ENCODE measurements at regions not wholly inside any gene's neighbourhood (a gene's known extent, or its start where the extent isn't known, plus 50 kb on each side); places are given as distances from the start of the nearest gene placed in this dataset.

DNA sequence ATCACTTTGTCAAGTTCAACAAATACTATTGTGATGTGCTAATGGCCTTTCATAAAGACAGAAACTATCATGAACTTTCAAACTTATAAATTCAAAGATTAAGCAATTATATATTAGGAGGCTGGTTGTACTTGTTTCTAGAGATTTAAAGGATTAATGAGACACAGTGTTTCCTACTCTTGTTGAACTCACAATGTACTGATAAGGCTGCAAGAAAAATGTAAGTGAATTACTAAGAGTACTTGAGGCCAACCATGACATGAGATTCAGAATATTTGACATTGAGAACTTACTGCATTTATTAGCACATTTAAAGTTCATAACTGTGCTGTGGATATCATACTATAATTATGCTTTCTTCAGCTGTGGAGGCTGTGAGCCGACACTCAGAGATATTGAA, 1210.5 kb upstream of the SORCS1 start:
- Histone ChIP-seq H3K9me3 (ENCODE audit: low read length) (no peaks in the 10 kb centered on the region), H2AFZ (ENCODE audit: low read depth, low read length) (no peak overlapping the region), H3K36me3 (ENCODE audit: insufficient read depth, low read length) (no peaks in the 10 kb centered on the region), H3K4me3 (ENCODE audit: low read length) (no peak overlapping the region), H3K4me1 (ENCODE audit: insufficient read depth, low read length) (no peaks in the 10 kb centered on the region), H3K27me3 (ENCODE audit: insufficient read depth, low read length) (no peaks in the 10 kb centered on the region)

DNA sequence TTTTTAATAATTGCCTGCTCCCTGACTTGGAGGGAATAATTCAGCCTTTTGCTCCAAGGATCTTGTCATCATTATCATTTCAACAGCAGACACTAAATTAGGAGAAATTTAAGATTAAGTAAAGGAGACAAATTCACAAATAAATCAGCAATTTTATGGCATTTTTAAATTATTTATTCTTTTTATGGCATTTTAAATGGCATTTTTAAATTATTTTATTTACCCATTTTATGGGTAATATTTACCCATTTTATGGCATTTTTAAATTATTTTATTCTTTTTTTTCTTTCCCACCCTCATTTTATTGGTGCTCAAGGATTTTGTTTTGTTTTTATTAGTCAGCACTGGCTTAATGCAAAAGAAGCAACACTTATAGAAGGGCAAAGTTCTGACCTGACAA, 1201.0 kb upstream of the SORCS1 start:
- Histone ChIP-seq H3K4me3 (ENCODE audit: low read length) (no peak overlapping the region), H3K27me3 (ENCODE audit: insufficient read depth, low read length) (no peaks in the 10 kb centered on the region), H3K9me3 (ENCODE audit: low read length) (no peaks in the 10 kb centered on the region), H3K36me3 (ENCODE audit: insufficient read depth, low read length) (no peaks in the 10 kb centered on the region), H3K4me1 (ENCODE audit: insufficient read depth, low read length) (no peaks in the 10 kb centered on the region), H2AFZ (ENCODE audit: low read depth, low read length) (no peak overlapping the region)

DNA sequence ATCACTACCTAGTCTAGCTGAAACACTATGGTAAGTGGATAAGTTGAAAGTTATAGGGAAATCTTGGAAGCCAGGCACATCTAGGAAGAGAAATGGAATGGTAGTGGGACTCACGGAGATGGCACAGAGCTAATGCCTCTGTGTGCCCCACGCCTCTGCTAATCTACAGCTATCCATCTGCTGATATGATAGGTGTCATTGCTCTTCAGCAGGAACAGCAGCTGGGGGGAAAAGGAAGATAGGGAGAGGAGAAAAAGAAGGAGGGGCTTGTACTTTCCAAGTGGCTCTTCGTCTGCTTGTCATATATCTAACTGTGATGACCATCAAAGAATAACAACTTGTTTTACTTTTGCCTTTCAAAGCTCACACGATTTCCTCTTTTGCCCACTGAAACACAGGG, 1199.1 kb upstream of the SORCS1 start:
- H3K4me3 ChIP-seq (ENCODE audit: low read length), result no peak overlapping the region
- no peaks in the 10 kb centered on the region for H3K27me3 ChIP-seq (ENCODE audit: insufficient read depth, low read length)
- no peak overlapping the region for H2AFZ ChIP-seq (ENCODE audit: low read depth, low read length)
- H3K36me3 ChIP-seq (ENCODE audit: insufficient read depth, low read length), result no peaks in the 10 kb centered on the region
- no peaks in the 10 kb centered on the region for H3K9me3 ChIP-seq (ENCODE audit: low read length)
- no peaks in the 10 kb centered on the region for H3K4me1 ChIP-seq (ENCODE audit: insufficient read depth, low read length)

DNA sequence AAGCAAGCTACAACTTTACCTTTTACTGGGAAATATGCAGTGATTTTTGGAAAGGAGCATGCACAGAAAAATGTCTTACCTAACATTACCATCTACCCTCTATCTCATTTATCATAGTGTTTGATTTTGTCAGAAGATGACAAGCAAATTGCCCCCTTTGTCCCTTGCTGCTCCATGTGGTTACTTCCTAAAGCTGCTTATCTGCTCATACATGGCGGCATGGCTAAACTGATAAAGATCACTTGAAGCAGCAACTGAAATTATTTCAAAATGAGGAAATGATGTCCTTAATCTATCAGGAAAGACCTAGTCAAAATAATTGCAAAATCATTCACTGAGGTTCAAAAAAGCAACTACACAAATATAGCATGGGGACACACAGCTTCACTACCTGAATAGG, 1198.5 kb upstream of the SORCS1 start:
- no peaks in the 10 kb centered on the region for H3K4me1 ChIP-seq (ENCODE audit: insufficient read depth, low read length)
- H3K36me3 ChIP-seq (ENCODE audit: insufficient read depth, low read length), result no peaks in the 10 kb centered on the region
- H2AFZ ChIP-seq (ENCODE audit: low read depth, low read length), result no peak overlapping the region
- H3K4me3 ChIP-seq (ENCODE audit: low read length), result no peak overlapping the region
- no peaks in the 10 kb centered on the region for H3K9me3 ChIP-seq (ENCODE audit: low read length)
- no peaks in the 10 kb centered on the region for H3K27me3 ChIP-seq (ENCODE audit: insufficient read depth, low read length)

DNA sequence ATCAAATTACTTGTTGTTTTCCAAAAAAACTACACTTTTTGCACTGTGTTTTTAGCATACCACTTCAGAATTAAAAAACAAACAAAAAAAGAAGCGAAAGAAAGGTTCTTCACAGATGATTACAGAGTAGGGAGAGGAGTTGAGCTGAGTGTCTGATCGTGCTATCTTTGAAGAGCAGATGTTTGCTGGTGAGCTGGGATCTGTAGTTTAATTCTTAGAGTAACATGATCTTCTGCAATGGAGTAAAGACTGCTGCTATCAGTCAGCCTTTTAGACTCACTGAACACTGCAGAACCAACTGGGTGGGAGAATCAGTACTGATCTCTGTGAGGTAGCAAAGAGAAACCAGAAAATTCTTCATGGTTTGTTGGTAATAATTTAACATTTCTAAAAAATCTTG, 1197.8 kb upstream of the SORCS1 start:
- Histone ChIP-seq H3K4me1 (ENCODE audit: insufficient read depth, low read length) (no peaks in the 10 kb centered on the region), H2AFZ (ENCODE audit: low read depth, low read length) (no peak overlapping the region), H3K36me3 (ENCODE audit: insufficient read depth, low read length) (no peaks in the 10 kb centered on the region), H3K9me3 (ENCODE audit: low read length) (no peaks in the 10 kb centered on the region), H3K27me3 (ENCODE audit: insufficient read depth, low read length) (no peaks in the 10 kb centered on the region), H3K4me3 (ENCODE audit: low read length) (no peak overlapping the region)

DNA sequence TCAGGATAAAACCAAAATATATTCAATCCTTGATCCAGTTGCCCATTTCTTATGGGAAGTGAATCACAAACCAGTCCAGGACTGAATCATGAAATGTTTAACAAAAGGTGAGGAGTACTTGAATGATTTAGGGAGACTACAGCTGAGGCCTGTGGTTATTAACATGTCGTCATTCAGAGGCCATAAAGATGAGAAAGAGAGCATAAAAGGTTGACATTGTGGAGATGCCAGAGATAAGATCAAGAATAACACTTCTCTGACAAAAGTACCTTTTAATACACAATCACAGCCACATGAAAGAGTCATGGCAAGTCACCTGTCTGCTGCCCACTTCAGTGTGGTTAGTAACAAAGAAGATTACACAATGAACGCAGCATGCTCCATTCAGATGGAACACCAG, 1195.7 kb upstream of the SORCS1 start:
- H3K36me3 ChIP-seq (ENCODE audit: insufficient read depth, low read length), result no peaks in the 10 kb centered on the region

DNA sequence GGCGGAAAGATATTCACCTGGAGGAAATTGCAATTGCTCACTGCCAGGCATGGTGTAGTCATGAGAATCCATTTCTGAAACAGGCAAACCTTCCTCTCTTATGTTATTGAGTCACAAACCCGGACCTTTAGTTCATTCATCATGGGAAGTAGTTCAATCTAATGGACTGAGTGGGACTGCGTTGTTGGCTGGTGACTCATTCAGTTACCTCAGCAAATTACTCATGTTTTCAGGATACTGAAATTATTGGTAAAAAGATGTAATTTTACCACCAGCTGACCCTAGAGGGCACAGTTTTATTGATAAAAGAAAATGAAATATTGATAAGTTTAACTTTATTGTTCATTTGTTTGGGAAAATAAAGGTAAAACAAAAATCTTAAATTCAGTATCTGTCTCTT, 1194.4 kb upstream of the SORCS1 start:
- H3K9me3 ChIP-seq (ENCODE audit: low read length), result no peaks in the 10 kb centered on the region

More for the DNA sequence above, 1195.7 kb upstream of the SORCS1 start:
- no peaks in the 10 kb centered on the region for H3K9me3 ChIP-seq (ENCODE audit: low read length)
- H3K27me3 ChIP-seq (ENCODE audit: insufficient read depth, low read length), result no peaks in the 10 kb centered on the region
- no peak overlapping the region for H2AFZ ChIP-seq (ENCODE audit: low read depth, low read length)
- no peak overlapping the region for H3K4me3 ChIP-seq (ENCODE audit: low read length)
- no peaks in the 10 kb centered on the region for H3K4me1 ChIP-seq (ENCODE audit: insufficient read depth, low read length)

DNA sequence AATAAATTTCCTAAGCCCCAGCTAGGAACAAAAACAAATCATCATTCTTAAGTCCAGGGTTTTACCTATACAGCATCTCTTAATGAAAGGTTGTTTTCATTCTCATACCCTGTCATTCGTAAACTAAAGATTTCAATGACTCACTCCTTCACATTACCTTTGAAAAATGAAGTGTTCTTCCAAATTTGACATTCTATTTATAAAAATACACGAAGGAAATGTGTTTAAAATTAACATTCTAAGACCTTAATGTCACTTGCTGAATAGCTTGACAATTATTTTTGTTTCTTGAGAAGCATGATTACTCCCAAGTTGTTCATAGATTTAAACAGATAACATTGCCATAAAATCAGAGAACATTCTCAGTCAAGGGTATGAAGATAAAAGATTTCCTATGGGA, 1188.3 kb upstream of the SORCS1 start:
- no peaks in the 10 kb centered on the region for H3K9me3 ChIP-seq (ENCODE audit: low read length)

More for the DNA sequence above, 1194.4 kb upstream of the SORCS1 start:
- Histone ChIP-seq H3K36me3 (ENCODE audit: insufficient read depth, low read length) (no peaks in the 10 kb centered on the region), H3K27me3 (ENCODE audit: insufficient read depth, low read length) (no peaks in the 10 kb centered on the region), H3K4me1 (ENCODE audit: insufficient read depth, low read length) (no peaks in the 10 kb centered on the region), H2AFZ (ENCODE audit: low read depth, low read length) (no peak overlapping the region), H3K4me3 (ENCODE audit: low read length) (no peak overlapping the region)

DNA sequence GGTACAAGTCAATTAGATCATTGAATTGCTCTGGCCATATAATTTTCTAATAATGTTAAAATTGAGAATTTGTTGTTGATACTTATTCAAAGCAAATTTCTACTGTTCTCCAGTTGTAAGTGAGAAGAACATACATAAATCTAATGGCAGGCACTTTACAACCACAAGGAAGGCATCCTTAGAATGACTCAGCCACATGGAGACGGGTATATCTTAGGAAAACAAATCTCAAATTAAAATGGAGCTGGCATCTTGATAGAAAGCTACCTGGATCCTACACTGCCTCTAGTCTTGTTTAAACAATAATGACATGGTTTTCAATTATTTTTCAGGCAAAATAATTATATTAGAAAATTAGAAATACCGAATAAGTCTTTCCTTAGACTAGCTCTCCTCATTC, 1183.7 kb upstream of the SORCS1 start:
- Histone ChIP-seq H3K27me3 (ENCODE audit: insufficient read depth, low read length) (no peaks in the 10 kb centered on the region), H2AFZ (ENCODE audit: low read depth, low read length) (no peak overlapping the region), H3K4me3 (ENCODE audit: low read length) (no peak overlapping the region), H3K4me1 (ENCODE audit: insufficient read depth, low read length) (no peaks in the 10 kb centered on the region), H3K36me3 (ENCODE audit: insufficient read depth, low read length) (no peaks in the 10 kb centered on the region), H3K9me3 (ENCODE audit: low read length) (no peaks in the 10 kb centered on the region)

More for the DNA sequence above, 1188.3 kb upstream of the SORCS1 start:
- Histone ChIP-seq H3K4me3 (ENCODE audit: low read length) (no peak overlapping the region), H3K36me3 (ENCODE audit: insufficient read depth, low read length) (no peaks in the 10 kb centered on the region), H3K4me1 (ENCODE audit: insufficient read depth, low read length) (no peaks in the 10 kb centered on the region), H2AFZ (ENCODE audit: low read depth, low read length) (no peak overlapping the region), H3K27me3 (ENCODE audit: insufficient read depth, low read length) (no peaks in the 10 kb centered on the region)

DNA sequence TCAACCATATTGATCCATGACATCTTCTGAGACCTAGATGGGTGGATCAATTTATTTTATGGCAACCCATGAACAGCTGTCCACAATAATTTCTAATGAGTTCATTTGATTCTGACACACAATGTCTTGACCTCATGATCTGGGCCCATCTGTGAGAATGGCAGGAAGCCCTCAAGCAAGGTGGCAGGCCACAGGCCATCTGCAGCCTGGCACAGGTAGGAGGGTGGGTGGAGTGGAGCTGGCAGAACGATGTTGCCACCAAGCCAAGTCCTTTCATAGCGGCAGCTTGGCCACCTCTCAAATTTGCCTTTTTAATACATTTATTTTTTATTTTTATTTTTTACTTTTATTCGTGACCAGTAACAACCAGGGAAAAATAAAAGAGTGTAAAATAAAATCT, 1181.6 kb upstream of the SORCS1 start:
- Histone ChIP-seq H3K4me1 (ENCODE audit: insufficient read depth, low read length) (no peaks in the 10 kb centered on the region), H3K36me3 (ENCODE audit: insufficient read depth, low read length) (no peaks in the 10 kb centered on the region), H3K27me3 (ENCODE audit: insufficient read depth, low read length) (no peaks in the 10 kb centered on the region), H3K9me3 (ENCODE audit: low read length) (no peaks in the 10 kb centered on the region), H3K4me3 (ENCODE audit: low read length) (no peak overlapping the region), H2AFZ (ENCODE audit: low read depth, low read length) (no peak overlapping the region)

DNA sequence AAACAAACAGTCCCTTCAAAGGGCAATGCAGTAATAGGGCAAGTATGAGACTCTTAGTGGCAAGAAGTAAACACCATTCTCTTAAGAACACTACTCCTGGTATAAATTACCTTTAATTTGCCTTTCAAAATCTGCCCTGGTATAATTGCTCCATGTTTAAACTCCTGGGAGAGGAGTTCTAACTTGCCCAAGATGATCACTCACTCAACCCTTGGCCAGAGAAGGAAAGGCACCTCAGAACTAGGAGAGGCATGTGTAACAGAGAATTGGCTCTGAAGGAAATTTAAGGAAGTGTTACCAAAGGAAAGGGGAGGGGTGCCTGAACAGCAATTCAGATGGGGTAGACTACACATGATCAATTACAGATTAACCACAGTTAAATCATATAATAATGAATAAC, 1173.6 kb upstream of the SORCS1 start:
- no peaks in the 10 kb centered on the region for H3K4me1 ChIP-seq (ENCODE audit: insufficient read depth, low read length)
- no peaks in the 10 kb centered on the region for H3K9me3 ChIP-seq (ENCODE audit: low read length)
- H2AFZ ChIP-seq (ENCODE audit: low read depth, low read length), result no peak overlapping the region
- no peaks in the 10 kb centered on the region for H3K27me3 ChIP-seq (ENCODE audit: insufficient read depth, low read length)
- H3K36me3 ChIP-seq (ENCODE audit: insufficient read depth, low read length), result no peaks in the 10 kb centered on the region
- no peak overlapping the region for H3K4me3 ChIP-seq (ENCODE audit: low read length)

DNA sequence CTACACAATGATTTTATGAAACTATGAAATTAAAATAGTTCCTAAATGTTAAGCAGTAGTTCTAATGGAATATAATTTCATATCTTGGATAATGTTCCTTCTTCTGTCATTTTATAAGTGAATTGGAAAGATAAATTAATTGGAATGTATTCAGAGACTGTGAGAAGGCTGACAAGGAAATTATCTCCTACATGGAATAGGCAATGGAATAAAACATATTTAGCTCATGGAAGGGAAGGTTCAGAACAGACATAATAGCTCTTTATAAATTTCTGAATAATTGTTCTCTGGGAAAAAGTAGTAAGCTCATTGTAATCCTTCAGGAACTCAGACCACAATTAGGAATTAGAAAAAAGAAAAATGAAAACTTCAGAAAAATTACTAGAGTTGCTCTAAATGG, 1172.3 kb upstream of the SORCS1 start:
- H2AFZ ChIP-seq (ENCODE audit: low read depth, low read length), result no peak overlapping the region
- no peaks in the 10 kb centered on the region for H3K36me3 ChIP-seq (ENCODE audit: insufficient read depth, low read length)
- no peak overlapping the region for H3K4me3 ChIP-seq (ENCODE audit: low read length)
- no peaks in the 10 kb centered on the region for H3K4me1 ChIP-seq (ENCODE audit: insufficient read depth, low read length)
- no peaks in the 10 kb centered on the region for H3K9me3 ChIP-seq (ENCODE audit: low read length)
- no peaks in the 10 kb centered on the region for H3K27me3 ChIP-seq (ENCODE audit: insufficient read depth, low read length)

DNA sequence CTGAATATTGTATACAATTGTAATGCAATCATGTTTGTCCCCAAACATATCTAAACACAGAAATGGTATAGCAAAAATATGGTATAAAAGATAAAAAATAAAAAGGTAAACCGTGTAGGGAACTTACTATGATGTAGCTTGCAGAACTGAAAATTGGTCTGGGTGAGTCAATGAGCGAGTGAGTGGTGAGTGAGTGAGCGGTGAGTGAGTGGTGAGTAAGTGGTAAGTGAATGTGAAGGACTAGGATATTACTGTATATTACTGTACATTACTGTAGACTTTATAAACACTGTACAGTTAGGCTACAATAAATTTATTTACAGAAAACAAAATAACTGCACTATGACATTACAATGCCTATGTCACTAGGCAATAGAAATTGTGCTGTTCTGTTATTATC, 1163.2 kb upstream of the SORCS1 start:
- Histone ChIP-seq H3K4me3 (ENCODE audit: low read length) (no peak overlapping the region), H3K27me3 (ENCODE audit: insufficient read depth, low read length) (no peaks in the 10 kb centered on the region), H3K36me3 (ENCODE audit: insufficient read depth, low read length) (no peaks in the 10 kb centered on the region), H3K4me1 (ENCODE audit: insufficient read depth, low read length) (no peaks in the 10 kb centered on the region), H2AFZ (ENCODE audit: low read depth, low read length) (no peak overlapping the region), H3K9me3 (ENCODE audit: low read length) (no peaks in the 10 kb centered on the region)

DNA sequence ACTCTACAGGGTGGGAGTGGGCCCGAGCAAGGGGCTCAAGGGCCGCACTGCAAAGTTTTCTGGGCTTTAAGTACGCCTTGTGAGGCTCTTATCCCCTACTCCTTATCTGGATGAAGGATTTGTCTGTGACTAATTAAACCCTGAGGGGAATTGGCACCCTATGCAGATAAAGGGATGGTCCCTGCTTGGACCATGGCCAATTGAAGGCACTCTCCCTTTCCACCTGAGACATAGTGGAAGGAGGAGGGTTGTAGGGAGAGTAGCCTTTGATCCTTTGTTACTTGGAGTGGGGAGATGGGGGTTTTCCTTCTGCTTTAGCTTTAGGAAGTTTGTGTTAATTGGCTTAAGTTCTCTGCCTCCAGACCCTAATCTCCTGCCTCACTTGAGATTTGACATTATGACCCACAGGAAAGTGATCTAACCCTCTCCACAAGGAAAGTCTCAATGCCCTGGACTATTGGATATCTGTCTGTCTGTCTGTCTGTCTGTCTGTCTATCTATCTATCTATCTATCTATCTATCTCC, 1158.8 kb upstream of the SORCS1 start:
- Histone ChIP-seq H3K4me3 (ENCODE audit: low read length) (no peak overlapping the region), H3K9me3 (ENCODE audit: low read length) (no peaks in the 10 kb centered on the region), H3K4me1 (ENCODE audit: insufficient read depth, low read length) (no peaks in the 10 kb centered on the region), H3K27me3 (ENCODE audit: insufficient read depth, low read length) (no peaks in the 10 kb centered on the region), H3K36me3 (ENCODE audit: insufficient read depth, low read length) (no peaks in the 10 kb centered on the region), H2AFZ (ENCODE audit: low read depth, low read length) (no peak overlapping the region)
